Vagina (tissue), 2 donors: ENCODE measurements at regions not wholly inside any gene's neighbourhood (a gene's known extent, or its start where the extent isn't known, plus 50 kb on each side); places are given as distances from the start of the nearest gene placed in this dataset.

Experiments
- CTCF ChIP-seq, 3 experiments: fragments of 450-650 bp in 2 of 3; fragments of 200-600 bp in 1 of 3; sonication (generic) in 1 of 3; IDR thresholded peaks; one replicate each; pipeline ENCODE4 v1.5.1; 2017 to 2019; ENCODE audit warnings: antibody characterized with exemption in 3 of 3, mild to moderate bottlenecking in 2 of 3, moderate library complexity in 2 of 3
- POLR2A ChIP-seq, 2 donors: fragments of 450-650 bp; IDR thresholded peaks; one replicate each; pipeline ENCODE4 v1.6.1; 2017; ENCODE audit warnings: antibody characterized with exemption in 2 of 2, mild to moderate bottlenecking in 2 of 2, moderate library complexity in 2 of 2

GRCh38 chr1:5338466-5338865, 653.8 kb downstream of the NPHP4 start:
- no peak for TF ChIP-seq POLR2A (IDR thresholded peaks at IDR 0.05)
- TF ChIP-seq CTCF (IDR thresholded peaks at IDR 0.05) = no peak
